Activated naive CD4-positive, alpha-beta T cell treated with anti-CD3 and anti-CD28 coated beads, Interleukin-2, amount 10 ng/mL, durations not matched to agents 7 days and 5 days (primary cell): ENCODE measurements at regions not wholly inside any gene's neighbourhood (a gene's known extent, or its start where the extent isn't known, plus 50 kb on each side); places are given as distances from the start of the nearest gene placed in this dataset.

Experiments
- CTCF ChIA-PET: fragments of 350-600 bp; sonication (Branson Sonifier 250); formaldehyde crosslinking; loops from one replicate; lab custom pipeline; 2021; ENCODE audit warnings: antibody characterized with exemption; lab: Charles Lee
- DNase-seq: peaks from one replicate; pipeline ENCODE4 v3.0.0-alpha.2; 2020
- H3K27ac Mint-ChIP-seq: one replicate; pipeline ENCODE4 v1.8.0; 2021; ENCODE audit warnings: mild to moderate bottlenecking, moderate library complexity, mixed read lengths
- H3K27me3 Mint-ChIP-seq: one replicate; pipeline ENCODE4 v1.8.0; 2021; ENCODE audit warnings: mild to moderate bottlenecking, mixed read lengths
- H3K36me3 Mint-ChIP-seq: one replicate; pipeline ENCODE4 v1.8.0; 2021; ENCODE audit warnings: mixed read lengths
- H3K4me1 Mint-ChIP-seq: one replicate; pipeline ENCODE4 v1.8.0; 2021; ENCODE audit warnings: mixed read lengths
- H3K4me3 Mint-ChIP-seq: one replicate; pipeline ENCODE4 v1.8.0; 2021; ENCODE audit warnings: mild to moderate bottlenecking, moderate library complexity, mixed read lengths
- H3K9me3 Mint-ChIP-seq: one replicate; pipeline ENCODE4 v1.8.0; 2021; ENCODE audit warnings: mixed read lengths

GRCh38 chr11:91630916-91631673, 593.5 kb upstream of the FAT3 start:
- Mint-ChIP-seq H3K36me3 (no peaks in the 10 kb centered on the region), H3K9me3 (peaks cover 2% of the 10 kb centered on the region), H3K27me3 (no peaks in the 10 kb centered on the region), H3K4me3 (no peak overlapping the region), H3K4me1 (no peaks in the 10 kb centered on the region), H3K27ac (no peak overlapping the region)
- CTCF ChIA-PET, result no interaction called here
- DNase-seq, result no peak

- Mint-ChIP-seq H3K27ac (no peak overlapping the region), H3K4me1 (no peaks in the 10 kb centered on the region), H3K9me3 (peaks cover 6% of the 10 kb centered on the region), H3K36me3 (no peaks in the 10 kb centered on the region), H3K27me3 (no peaks in the 10 kb centered on the region), H3K4me3 (no peak overlapping the region)
- CTCF ChIA-PET, result no interaction called here
- no peak for DNase-seq
Measured at GRCh38 chr11:91625495-91625894, 599.1 kb upstream of the FAT3 start.

GRCh38 chr11:91624021-91624420, 600.6 kb upstream of the FAT3 start:
- H3K4me3 Mint-ChIP-seq, result no peak overlapping the region
- H3K36me3 Mint-ChIP-seq, result no peaks in the 10 kb centered on the region
- H3K4me1 Mint-ChIP-seq, result no peaks in the 10 kb centered on the region
- no peak for DNase-seq
- CTCF ChIA-PET, result no interaction called here
- H3K27ac Mint-ChIP-seq, result no peak overlapping the region
- H3K27me3 Mint-ChIP-seq, result no peaks in the 10 kb centered on the region
- H3K9me3 Mint-ChIP-seq, result peaks cover 4% of the 10 kb centered on the region

GRCh38 chr11:91608677-91609076, 615.9 kb upstream of the FAT3 start:
- Mint-ChIP-seq H3K36me3 (no peaks in the 10 kb centered on the region), H3K27me3 (no peaks in the 10 kb centered on the region), H3K27ac (no peak overlapping the region), H3K4me1 (no peaks in the 10 kb centered on the region), H3K4me3 (no peak overlapping the region), H3K9me3 (peaks cover 6% of the 10 kb centered on the region)
- CTCF ChIA-PET, result no interaction called here
- no peak for DNase-seq

GRCh38 chr11:91596111-91596510, 628.5 kb upstream of the FAT3 start:
- no peak overlapping the region for H3K27ac Mint-ChIP-seq
- no peaks in the 10 kb centered on the region for H3K4me1 Mint-ChIP-seq
- no peak for DNase-seq
- CTCF ChIA-PET, result no interaction called here
- peaks cover 18% of the 10 kb centered on the region for H3K9me3 Mint-ChIP-seq
- no peaks in the 10 kb centered on the region for H3K36me3 Mint-ChIP-seq
- no peak overlapping the region for H3K4me3 Mint-ChIP-seq
- no peaks in the 10 kb centered on the region for H3K27me3 Mint-ChIP-seq

GRCh38 chr11:91591021-91591420, 633.6 kb upstream of the FAT3 start:
- no peak for DNase-seq
- no peaks in the 10 kb centered on the region for H3K27me3 Mint-ChIP-seq
- H3K4me1 Mint-ChIP-seq, result no peaks in the 10 kb centered on the region
- no peak overlapping the region for H3K4me3 Mint-ChIP-seq
- CTCF ChIA-PET, result no interaction called here
- no peaks in the 10 kb centered on the region for H3K36me3 Mint-ChIP-seq
- peaks cover 17% of the 10 kb centered on the region for H3K9me3 Mint-ChIP-seq
- no peak overlapping the region for H3K27ac Mint-ChIP-seq

- Mint-ChIP-seq H3K9me3 (peaks cover 16% of the 10 kb centered on the region), H3K27ac (no peak overlapping the region), H3K36me3 (no peaks in the 10 kb centered on the region), H3K4me1 (no peaks in the 10 kb centered on the region), H3K27me3 (no peaks in the 10 kb centered on the region), H3K4me3 (no peak overlapping the region)
- CTCF ChIA-PET, result no interaction called here
- DNase-seq, result no peak
Measured at GRCh38 chr11:91587131-91587530, 637.5 kb upstream of the FAT3 start.

- peaks cover 19% of the 10 kb centered on the region for H3K9me3 Mint-ChIP-seq
- H3K4me3 Mint-ChIP-seq, result no peak overlapping the region
Measured at GRCh38 chr11:91585035-91585801, 639.4 kb upstream of the FAT3 start.

GRCh38 chr11:91563176-91563575, 661.4 kb upstream of the FAT3 start:
- H3K27ac Mint-ChIP-seq, result no peak overlapping the region
- no peaks in the 10 kb centered on the region for H3K36me3 Mint-ChIP-seq
- DNase-seq, result no peak
- H3K4me3 Mint-ChIP-seq, result no peak overlapping the region
- CTCF ChIA-PET, result no interaction called here
- peaks cover 16% of the 10 kb centered on the region for H3K9me3 Mint-ChIP-seq
- no peaks in the 10 kb centered on the region for H3K4me1 Mint-ChIP-seq
- H3K27me3 Mint-ChIP-seq, result no peaks in the 10 kb centered on the region

More at GRCh38 chr11:91585035-91585801, 639.4 kb upstream of the FAT3 start:
- H3K27ac Mint-ChIP-seq, result no peak overlapping the region
- CTCF ChIA-PET, result no interaction called here
- no peak for DNase-seq
- no peaks in the 10 kb centered on the region for H3K27me3 Mint-ChIP-seq
- H3K4me1 Mint-ChIP-seq, result no peaks in the 10 kb centered on the region
- H3K36me3 Mint-ChIP-seq, result no peaks in the 10 kb centered on the region

- Mint-ChIP-seq H3K9me3 (peaks cover 18% of the 10 kb centered on the region), H3K4me3 (no peak overlapping the region), H3K27me3 (no peaks in the 10 kb centered on the region), H3K36me3 (no peaks in the 10 kb centered on the region), H3K27ac (no peak overlapping the region), H3K4me1 (no peaks in the 10 kb centered on the region)
- CTCF ChIA-PET, result no interaction called here
- DNase-seq, result no peak
Measured at GRCh38 chr11:91560434-91560833, 664.2 kb upstream of the FAT3 start.

GRCh38 chr11:91538065-91538464, 686.6 kb upstream of the FAT3 start:
- H3K4me3 Mint-ChIP-seq, result no peak overlapping the region
- H3K27me3 Mint-ChIP-seq, result no peaks in the 10 kb centered on the region
- H3K4me1 Mint-ChIP-seq, result no peaks in the 10 kb centered on the region
- DNase-seq, result no peak
- H3K9me3 Mint-ChIP-seq, result peaks cover 18% of the 10 kb centered on the region
- no peak overlapping the region for H3K27ac Mint-ChIP-seq
- CTCF ChIA-PET, result no interaction called here
- no peaks in the 10 kb centered on the region for H3K36me3 Mint-ChIP-seq

- no peak for DNase-seq
- CTCF ChIA-PET, result no interaction called here
- H3K4me1 Mint-ChIP-seq, result no peaks in the 10 kb centered on the region
- H3K36me3 Mint-ChIP-seq, result no peaks in the 10 kb centered on the region
- H3K4me3 Mint-ChIP-seq, result no peak overlapping the region
- no peaks in the 10 kb centered on the region for H3K27me3 Mint-ChIP-seq
- peaks cover 19% of the 10 kb centered on the region for H3K9me3 Mint-ChIP-seq
- H3K27ac Mint-ChIP-seq, result no peak overlapping the region
Measured at GRCh38 chr11:91536366-91536765, 688.3 kb upstream of the FAT3 start.

GRCh38 chr11:91528965-91529364, 695.7 kb upstream of the FAT3 start:
- Mint-ChIP-seq H3K4me1 (no peaks in the 10 kb centered on the region), H3K27ac (no peak overlapping the region), H3K4me3 (no peak overlapping the region), H3K27me3 (no peaks in the 10 kb centered on the region), H3K9me3 (peaks cover 13% of the 10 kb centered on the region), H3K36me3 (no peaks in the 10 kb centered on the region)
- no peak for DNase-seq
- CTCF ChIA-PET, result no interaction called here

GRCh38 chr11:91527380-91528030, 697.1 kb upstream of the FAT3 start:
- H3K9me3 Mint-ChIP-seq, result peaks cover 7% of the 10 kb centered on the region
- no peak overlapping the region for H3K27ac Mint-ChIP-seq
- no peak overlapping the region for H3K4me3 Mint-ChIP-seq
- no peak for DNase-seq
- no peaks in the 10 kb centered on the region for H3K4me1 Mint-ChIP-seq
- CTCF ChIA-PET, result no interaction called here
- H3K36me3 Mint-ChIP-seq, result no peaks in the 10 kb centered on the region
- H3K27me3 Mint-ChIP-seq, result no peaks in the 10 kb centered on the region

GRCh38 chr11:91513734-91514133, 710.9 kb upstream of the FAT3 start:
- Mint-ChIP-seq H3K27me3 (no peaks in the 10 kb centered on the region), H3K9me3 (peaks cover 8% of the 10 kb centered on the region), H3K27ac (no peak overlapping the region), H3K4me3 (no peak overlapping the region), H3K4me1 (no peaks in the 10 kb centered on the region), H3K36me3 (no peaks in the 10 kb centered on the region)
- DNase-seq, result no peak
- CTCF ChIA-PET, result no interaction called here
